Urothelium cell line (cell line): ENCODE measurements at regions not wholly inside any gene's neighbourhood (a gene's known extent, or its start where the extent isn't known, plus 50 kb on each side); places are given as distances from the start of the nearest gene placed in this dataset.

Source experiments
- DNase-seq: peaks from one replicate; pipeline ENCODE4 v3.0.0; 2011; ENCODE audit warnings: low spot score, mixed read lengths
- FAIRE-seq: peaks from 2 replicates; lab custom pipeline; 2011; peaks lifted over from hg19 to GRCh38; lab: Jason Lieb, UNC

DNA sequence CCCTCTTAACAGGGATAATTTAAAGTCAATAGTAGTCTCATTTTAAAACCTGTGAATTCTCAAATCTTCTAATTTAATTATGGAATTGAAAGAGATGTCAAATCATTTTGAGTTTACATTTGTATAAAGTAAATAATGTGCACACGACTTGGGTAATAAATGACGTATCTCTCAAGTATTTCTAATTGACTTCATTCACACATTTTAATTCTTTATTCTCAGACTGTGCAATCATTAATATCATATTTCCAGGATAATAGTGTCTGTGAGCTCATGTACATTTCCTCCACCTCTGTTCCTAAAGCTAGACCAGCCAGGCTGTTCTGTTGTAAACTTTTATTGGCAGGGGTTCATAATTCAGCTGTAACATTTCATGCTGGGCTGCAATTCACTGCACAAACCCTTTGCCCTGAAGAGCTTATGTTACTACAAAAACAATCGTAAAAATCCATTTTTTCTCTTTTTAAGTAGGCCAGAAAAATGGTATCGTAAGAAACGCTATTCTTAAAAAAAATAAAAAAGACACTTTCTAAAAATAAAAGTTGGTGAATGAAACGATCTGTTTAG, 1103.1 kb upstream of the TENM3 start:
- no peak for DNase-seq
- FAIRE-seq = no peak

DNA sequence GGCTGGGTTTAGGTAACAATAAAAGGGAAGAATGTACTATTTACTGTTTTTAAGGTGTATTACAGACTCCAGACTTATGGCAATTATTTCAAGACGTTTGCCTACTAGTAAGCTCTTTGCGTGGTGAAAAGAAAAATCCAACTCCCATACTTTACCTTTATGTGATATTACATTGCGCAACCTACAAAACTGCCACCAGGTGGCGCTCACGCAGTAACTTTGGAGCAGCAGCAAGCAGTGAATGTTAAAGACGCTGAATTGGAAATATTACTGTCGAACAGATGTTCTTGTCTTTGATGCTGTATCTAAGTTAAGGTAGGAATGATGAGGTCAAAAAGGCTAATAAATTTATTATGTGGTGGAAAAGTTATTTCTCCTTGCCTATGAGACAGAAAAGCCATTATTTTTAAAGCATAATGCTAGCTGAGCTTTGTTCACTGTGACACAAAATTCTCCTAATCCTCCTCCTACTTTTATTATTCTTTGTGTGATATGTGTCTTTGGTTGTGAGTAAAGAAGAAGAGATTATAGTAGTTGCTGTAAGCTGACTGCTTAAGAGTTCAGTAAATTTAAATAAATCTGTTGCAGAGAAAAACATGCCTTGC, 1099.8 kb upstream of the TENM3 start:
- FAIRE-seq (no peak), DNase-seq (peak; percentile 46)

DNA sequence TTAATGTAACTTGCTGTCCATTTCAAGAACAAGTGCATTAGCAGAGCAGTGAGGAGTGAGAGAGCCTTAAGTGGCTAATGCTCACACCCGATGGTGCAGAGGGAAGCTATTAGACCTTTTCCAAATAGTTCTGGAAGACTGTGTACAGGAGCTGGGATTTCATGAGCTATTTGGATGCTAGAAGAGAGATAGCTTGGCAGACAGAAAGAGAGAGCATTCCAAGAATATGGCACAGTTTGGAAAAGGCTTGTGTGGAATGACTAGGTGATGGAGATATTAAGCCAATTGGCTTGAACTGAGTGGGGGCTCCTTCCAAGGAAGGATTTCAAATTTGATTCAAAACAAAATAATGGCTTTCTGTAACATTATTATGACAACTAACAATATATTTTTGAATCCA, 1097.2 kb upstream of the TENM3 start:
- no peak for DNase-seq

GRCh38 chr4:181147416-181147951, 1095.7 kb upstream of the TENM3 start:
- no peak for FAIRE-seq
- no peak for DNase-seq

More for the DNA sequence above, 1097.2 kb upstream of the TENM3 start:
- FAIRE-seq = no peak

DNA sequence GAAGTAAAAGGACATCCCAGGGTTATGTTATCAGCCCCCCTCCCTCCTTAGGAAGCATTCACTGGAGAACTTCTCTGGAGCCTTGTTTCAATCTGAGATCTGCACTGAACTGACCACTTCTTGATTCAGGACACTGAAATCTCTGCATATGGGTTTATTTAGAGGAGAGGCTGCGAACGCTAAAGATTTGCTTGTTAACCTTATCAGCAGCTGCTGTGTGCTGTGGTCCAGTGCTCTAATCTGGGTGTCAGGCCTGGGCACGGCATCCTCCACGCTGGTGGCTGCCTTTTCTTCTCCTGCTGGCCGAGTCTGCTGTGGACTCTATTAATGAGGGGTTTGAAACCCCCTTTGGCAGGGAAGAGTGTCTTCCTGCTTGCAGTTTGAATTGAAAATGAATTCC, 1094.7 kb upstream of the TENM3 start:
- no peak for DNase-seq
- FAIRE-seq = no peak

- no peak for FAIRE-seq
- peak; percentile 27 for DNase-seq
Measured at GRCh38 chr4:181150191-181150590, 1093.0 kb upstream of the TENM3 start.

DNA sequence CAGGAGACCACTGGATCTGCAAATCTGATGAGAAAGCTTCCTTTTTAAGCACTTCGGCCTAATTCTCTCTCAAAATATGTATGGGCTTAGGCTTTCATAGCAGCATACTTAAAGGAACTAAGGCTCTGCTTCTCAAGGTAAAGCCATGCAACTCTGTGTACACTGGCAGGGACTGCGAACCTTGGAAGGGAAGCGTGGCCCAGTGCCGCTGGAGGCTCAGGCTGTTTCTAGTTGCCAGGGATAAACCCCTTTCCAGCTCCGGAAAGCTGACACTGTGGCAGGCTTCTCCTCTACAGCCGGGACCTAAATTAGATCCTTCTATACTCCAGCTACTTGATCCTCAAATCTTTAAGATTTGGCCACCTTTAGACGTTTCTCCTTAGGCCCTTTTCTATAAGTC, 1091.3 kb upstream of the TENM3 start:
- FAIRE-seq (no peak), DNase-seq (no peak)

- no peak for DNase-seq
- no peak for FAIRE-seq
Measured at GRCh38 chr4:181157647-181158046, 1085.6 kb upstream of the TENM3 start.

- DNase-seq (no peak), FAIRE-seq (no peak)
Measured at GRCh38 chr4:181158971-181159370, 1084.2 kb upstream of the TENM3 start.

DNA sequence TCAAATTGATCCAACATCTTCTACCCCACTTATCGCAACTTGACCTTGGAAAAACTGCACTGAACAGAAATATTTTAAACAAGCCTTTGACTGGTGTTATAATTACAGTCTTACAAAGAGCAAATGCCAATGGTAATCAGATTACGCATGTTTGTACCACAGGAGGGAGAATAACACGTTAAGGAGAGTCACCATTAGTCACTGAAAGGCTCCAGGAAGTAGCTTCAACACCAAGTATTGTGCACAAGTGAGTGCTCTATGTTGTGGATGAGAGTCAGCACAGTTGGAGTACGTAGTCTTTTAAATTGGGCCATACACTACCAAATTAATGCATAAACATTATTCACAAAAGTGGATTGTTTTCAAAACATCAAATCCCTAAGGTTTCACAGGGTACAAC, 1081.5 kb upstream of the TENM3 start:
- no peak for FAIRE-seq
- DNase-seq = no peak

- FAIRE-seq = no peak
- DNase-seq = no peak
Measured at GRCh38 chr4:181162266-181162665, 1080.9 kb upstream of the TENM3 start.

DNA sequence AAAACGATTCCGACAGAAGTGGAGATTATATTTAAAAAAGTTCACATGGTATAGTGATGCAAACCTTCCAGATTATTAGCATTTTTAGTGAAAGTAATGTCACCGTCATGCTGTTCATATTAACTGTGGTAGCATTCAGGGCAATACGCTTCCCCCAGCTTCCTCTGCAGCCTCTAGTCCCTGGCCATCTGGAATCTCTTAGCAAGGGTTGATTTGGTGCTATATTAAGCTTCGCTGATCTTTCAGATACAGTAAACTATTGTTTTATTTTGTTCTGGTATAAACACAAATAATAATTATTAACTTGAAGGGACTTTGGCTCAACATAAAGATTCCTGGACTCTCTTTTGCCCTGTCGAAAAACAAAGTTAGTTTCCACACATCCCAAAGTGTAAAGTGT, 1080.5 kb upstream of the TENM3 start:
- FAIRE-seq = no peak
- DNase-seq = no peak

DNA sequence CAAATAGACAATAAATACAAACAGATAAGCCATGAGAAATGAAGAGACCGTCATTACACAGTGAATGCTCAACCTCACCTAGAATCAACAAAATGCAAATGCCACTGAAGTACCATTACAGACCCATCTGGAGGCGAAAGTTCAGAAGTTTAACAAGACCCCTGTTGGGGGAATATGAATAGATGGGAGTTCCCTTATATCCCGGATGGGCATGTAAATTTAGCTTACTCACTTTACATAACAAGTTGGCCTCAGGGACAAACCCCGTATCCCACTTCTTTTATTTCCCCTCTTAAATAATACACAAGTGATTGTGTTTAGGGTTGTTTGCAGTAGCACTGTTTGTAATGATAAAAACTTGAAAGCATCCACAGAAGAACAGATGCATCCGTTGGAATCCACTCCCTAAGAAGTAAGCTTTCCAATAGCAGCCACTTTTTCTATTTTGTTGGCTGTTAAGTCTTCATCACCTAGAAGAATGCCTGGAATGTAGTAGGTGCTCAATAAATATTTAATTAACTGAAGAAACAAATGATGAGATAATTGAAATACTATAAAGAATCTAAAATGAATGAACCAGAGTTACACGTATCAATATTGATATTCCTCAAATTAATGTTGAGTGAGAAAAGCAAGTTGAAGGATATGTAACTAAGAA, 1076.3 kb upstream of the TENM3 start:
- no peak for FAIRE-seq
- no peak for DNase-seq

GRCh38 chr4:181168011-181168805, 1075.0 kb upstream of the TENM3 start:
- FAIRE-seq (no peak), DNase-seq (no peak)

DNA sequence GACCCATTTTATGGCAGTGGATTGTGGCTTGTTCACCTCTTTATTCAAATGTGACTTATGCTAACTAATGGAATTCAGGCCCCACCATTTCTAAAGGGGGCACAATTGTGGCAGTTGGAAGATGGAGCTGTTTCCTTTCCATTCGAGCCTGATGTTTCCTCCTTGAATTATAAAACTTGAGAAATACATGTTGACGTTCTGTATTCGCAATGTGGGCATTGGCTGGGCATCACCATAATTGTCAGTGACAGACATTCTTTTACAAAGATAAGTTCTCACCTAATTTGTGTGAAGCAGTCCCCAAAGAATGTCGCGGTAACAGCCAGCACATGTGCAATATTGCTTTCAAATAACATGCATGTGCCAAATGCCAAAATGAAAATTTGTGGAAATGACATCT, 1070.2 kb upstream of the TENM3 start:
- no peak for FAIRE-seq

DNA sequence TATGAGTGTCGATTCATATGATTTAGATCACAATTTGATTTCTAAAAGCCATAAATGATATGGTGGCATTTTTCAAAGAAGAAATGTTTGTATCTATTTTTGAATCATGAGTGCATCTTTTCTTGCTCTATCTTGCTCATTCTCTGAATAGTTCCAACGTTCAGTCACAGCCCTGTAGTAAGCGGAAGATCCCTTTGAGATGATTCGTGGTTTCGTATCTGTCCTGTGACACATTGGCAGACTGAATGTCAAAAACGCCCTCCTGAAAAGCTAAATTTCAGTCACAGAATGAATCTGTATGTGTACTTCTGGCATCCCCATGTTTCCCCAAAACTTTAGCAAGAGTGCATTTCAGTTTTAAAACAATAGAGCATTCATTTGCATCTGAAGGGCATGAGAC, 1066.9 kb upstream of the TENM3 start:
- FAIRE-seq = no peak
- no peak for DNase-seq

More for the DNA sequence above, 1070.2 kb upstream of the TENM3 start:
- no peak for DNase-seq

DNA sequence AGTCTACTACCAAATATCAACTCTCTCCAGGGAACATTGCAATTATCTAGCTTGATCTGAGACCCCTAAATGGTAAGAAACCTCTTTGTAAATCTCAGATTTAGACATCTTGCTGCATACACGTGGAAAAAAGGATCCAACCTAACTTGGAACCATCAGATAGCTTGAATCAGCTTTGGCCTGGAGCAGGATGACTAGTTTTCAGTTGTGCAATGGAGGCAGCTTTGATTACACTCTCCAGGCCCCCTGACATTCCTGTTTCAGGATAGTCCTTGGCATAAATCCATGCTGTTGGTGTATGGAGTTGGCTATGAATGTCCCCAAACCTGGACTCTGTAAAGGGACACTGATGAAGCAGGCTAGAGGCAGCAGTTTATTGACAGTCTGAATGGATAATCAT, 1061.9 kb upstream of the TENM3 start:
- no peak for DNase-seq
- no peak for FAIRE-seq

GRCh38 chr4:181189751-181190150, 1053.5 kb upstream of the TENM3 start:
- DNase-seq (no peak), FAIRE-seq (no peak)

DNA sequence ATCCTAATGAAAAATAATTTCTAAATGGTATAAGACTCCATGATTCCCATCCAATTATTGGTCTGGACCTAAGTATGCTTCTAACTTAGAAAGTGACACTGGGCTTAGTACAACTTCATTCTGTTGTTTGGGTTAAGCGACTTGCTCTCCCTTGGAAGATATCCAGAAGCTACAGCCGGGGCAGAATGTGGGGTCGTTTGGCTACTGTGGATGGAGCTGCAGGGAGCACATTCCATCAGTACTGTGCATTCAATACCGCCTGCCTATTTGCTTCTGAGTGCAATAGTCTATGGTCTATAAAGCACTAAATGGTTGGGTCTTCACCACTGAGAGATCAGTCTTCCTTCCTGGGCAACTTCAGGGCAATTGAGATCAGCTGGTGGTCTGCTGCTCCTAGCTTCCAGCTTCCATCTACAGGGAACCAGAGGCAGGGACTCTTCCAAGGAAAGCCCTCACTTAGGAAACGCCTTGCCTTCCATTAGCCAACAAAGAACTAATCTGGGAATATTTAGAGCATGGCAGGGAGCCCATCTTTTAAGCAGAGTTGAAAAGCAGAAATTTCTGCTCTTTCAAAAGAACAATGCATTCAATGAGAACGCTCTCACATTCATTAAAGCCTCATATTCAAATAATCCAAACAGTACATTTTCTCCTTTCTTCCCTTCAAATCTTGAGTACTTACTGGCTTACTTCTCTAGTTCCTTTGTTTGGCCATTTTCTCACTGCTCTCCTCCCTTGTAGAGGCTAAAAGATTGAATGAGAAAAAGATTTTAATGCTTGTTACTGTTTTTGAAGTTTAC, 1049.9 kb upstream of the TENM3 start:
- no peak for DNase-seq
- FAIRE-seq = no peak

DNA sequence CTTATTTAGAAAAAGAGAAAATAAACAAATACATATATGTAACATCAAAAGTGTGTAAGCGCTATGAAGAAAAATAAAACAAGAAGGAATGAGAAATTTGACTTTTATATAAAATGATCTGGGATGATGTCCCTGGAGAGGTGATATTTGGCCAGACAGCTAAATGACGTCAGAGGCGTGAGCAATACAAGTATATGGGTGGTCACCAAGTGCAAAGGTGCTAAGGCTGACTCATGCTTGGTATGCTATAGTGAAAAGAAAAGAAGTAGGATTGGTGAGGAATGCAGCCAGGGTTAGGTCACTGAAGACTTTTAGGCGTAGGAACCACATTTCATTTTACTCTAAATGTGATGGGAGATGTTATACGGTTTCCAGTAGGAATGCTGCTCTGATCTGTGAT, 1049.1 kb upstream of the TENM3 start:
- peak; percentile 38 for DNase-seq
- no peak for FAIRE-seq

- no peak for FAIRE-seq
- no peak for DNase-seq
Measured at GRCh38 chr4:181200076-181200475, 1043.1 kb upstream of the TENM3 start.
